Progenitor cell of endocrine pancreas (in vitro differentiated cells): ENCODE measurements at regions not wholly inside any gene's neighbourhood (a gene's known extent, or its start where the extent isn't known, plus 50 kb on each side); places are given as distances from the start of the nearest gene placed in this dataset.

Experiments used
- DNase-seq: peaks from one replicate; pipeline ENCODE4 v3.0.0; 2021; ENCODE audit warnings: low spot score; ENCODE audit not compliant: unreplicated experiment
- H3K27ac Mint-ChIP-seq: 2 replicates; pipeline ENCODE4 v1.8.0; 2021; ENCODE audit warnings: mild to moderate bottlenecking, moderate library complexity, mixed read lengths
- H3K27me3 Mint-ChIP-seq: 2 replicates; pipeline ENCODE4 v1.8.0; 2021; ENCODE audit warnings: mixed read lengths
- H3K36me3 Mint-ChIP-seq: 2 replicates; pipeline ENCODE4 v1.8.0; 2022; ENCODE audit warnings: mixed read lengths; ENCODE audit not compliant: insufficient read depth
- H3K4me1 Mint-ChIP-seq: 2 replicates; pipeline ENCODE4 v1.8.0; 2021; ENCODE audit warnings: low read depth, mixed read lengths
- H3K4me3 Mint-ChIP-seq: 2 replicates; pipeline ENCODE4 v1.8.0; 2021; ENCODE audit warnings: low read depth, mild to moderate bottlenecking, moderate library complexity, mixed read lengths
- H3K9me3 Mint-ChIP-seq: 2 replicates; pipeline ENCODE4 v1.8.0; 2021; ENCODE audit warnings: low read depth, mixed read lengths
- TF ChIP-seq, protein P1 (sequence below): fragments of 200-600 bp; sonication (generic); IDR thresholded peaks from one replicate; pipeline ENCODE4 v1.5.0; 2021; ENCODE audit warnings: antibody characterized with exemption, mild to moderate bottlenecking; ENCODE audit not compliant: unreplicated experiment

DNA sequence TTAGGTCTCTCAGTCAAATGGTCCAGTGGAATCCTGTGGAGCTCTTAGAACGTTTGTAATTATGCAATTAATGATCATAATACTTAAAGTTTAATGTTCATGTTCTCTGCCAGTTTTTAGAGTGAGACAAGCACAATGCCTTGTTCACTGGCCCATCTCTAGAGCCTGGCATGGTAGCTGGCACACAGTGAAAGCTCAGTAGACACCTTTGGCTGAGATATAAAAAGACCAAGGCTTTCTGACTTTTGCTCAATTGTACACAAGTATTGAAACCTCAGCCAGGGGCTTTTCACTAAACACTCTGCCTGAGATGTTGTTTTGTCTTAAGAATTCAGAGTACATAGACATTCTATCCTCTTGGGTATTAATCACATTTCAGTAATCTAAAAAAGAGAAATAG is 241.8 kb upstream of the ATP2B1 start:
- TF ChIP-seq, protein P1, sequence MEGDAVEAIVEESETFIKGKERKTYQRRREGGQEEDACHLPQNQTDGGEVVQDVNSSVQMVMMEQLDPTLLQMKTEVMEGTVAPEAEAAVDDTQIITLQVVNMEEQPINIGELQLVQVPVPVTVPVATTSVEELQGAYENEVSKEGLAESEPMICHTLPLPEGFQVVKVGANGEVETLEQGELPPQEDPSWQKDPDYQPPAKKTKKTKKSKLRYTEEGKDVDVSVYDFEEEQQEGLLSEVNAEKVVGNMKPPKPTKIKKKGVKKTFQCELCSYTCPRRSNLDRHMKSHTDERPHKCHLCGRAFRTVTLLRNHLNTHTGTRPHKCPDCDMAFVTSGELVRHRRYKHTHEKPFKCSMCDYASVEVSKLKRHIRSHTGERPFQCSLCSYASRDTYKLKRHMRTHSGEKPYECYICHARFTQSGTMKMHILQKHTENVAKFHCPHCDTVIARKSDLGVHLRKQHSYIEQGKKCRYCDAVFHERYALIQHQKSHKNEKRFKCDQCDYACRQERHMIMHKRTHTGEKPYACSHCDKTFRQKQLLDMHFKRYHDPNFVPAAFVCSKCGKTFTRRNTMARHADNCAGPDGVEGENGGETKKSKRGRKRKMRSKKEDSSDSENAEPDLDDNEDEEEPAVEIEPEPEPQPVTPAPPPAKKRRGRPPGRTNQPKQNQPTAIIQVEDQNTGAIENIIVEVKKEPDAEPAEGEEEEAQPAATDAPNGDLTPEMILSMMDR, result no peak
- H3K9me3 Mint-ChIP-seq, result no peaks in the 10 kb centered on the region
- H3K4me3 Mint-ChIP-seq, result no peak overlapping the region
- DNase-seq, result no peak
- H3K27me3 Mint-ChIP-seq, result no peaks in the 10 kb centered on the region
- H3K36me3 Mint-ChIP-seq, result no peaks in the 10 kb centered on the region
- H3K4me1 Mint-ChIP-seq, result peaks cover 20% of the 10 kb centered on the region
- no peak overlapping the region for H3K27ac Mint-ChIP-seq

DNA sequence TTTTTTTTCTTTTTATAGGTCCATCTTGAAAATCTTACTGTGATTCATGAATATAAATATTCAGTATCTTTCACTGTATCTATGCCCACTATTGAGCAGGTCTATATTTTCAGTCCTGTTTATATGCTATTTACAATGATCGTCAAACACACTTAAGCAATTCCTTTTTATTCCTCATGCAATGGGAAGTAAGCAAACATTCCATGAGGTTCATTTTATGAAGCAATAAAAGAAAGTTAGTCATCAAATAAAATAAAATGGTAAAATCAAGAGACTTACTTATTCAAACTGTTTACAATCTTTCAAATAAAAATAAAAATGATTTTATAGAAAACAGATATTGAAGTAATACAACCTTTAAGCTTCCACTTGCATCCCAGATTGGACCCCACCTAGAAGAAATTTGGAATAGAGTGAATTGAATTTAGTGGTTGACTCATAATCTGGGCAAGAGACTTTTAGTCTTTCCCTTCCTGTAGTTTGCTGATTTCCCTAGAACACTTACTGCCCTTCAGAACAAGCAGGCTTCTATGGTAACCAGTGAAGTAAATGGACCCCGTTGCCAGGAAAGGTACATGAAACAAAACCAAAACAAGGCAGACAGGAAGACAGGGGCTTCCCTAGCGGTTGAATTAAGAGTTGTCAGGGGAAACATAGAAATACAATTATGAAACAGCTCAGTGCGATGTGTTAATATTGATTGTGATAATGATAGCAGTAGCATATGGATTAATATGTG is 241.0 kb upstream of the ATP2B1 start:
- Mint-ChIP-seq H3K27me3 (no peaks in the 10 kb centered on the region), H3K36me3 (no peaks in the 10 kb centered on the region), H3K4me1 (peaks cover 20% of the 10 kb centered on the region), H3K4me3 (no peak overlapping the region), H3K9me3 (no peaks in the 10 kb centered on the region), H3K27ac (no peak overlapping the region)
- TF ChIP-seq, protein P1, result peak; percentile 24
- no peak for DNase-seq

DNA sequence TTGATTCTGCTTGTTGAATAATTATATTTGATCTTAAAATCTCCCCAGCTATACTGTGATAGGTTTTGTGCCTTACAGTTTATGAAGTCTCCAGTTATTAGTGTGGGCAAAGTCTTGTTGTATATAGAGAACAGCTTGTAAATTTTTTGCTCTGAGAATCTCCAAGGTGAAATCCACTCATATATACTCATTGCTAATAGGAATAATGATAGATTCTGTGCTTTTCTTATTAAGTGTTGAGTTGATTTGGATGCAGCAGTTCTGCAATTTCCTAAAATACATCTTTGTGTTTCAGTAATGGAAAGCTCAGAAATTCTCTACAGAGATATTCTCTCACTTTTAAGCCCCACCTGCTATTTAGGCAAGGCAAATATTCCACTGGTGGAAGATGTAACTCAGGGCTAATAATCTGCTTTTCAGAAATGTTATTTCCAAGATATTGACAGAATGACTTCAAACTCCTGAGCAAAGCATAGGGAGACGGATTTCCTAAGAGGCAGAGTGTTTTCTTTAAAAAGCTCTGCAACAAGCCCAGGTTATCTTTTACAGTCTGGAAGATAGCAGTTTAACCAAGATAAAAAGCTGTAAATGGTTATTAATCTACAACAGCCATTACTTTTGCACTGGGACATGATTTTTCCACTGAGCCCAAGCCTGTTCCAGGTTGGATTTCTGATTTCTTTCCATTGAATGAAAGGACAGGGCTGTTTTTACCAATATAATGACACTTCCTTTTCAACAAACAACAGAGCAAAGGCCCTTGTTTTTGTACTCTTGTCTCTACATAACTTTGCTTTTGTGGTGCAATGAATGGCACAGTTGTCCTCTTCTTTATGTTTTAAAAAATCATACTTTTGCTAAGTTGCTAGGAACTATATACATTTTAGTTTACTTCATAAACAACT is 239.9 kb upstream of the ATP2B1 start:
- no peak for DNase-seq
- no peaks in the 10 kb centered on the region for H3K27me3 Mint-ChIP-seq
- no peak overlapping the region for H3K4me3 Mint-ChIP-seq
- H3K4me1 Mint-ChIP-seq, result peaks cover 20% of the 10 kb centered on the region
- H3K27ac Mint-ChIP-seq, result no peak overlapping the region
- H3K9me3 Mint-ChIP-seq, result no peaks in the 10 kb centered on the region
- H3K36me3 Mint-ChIP-seq, result no peaks in the 10 kb centered on the region
- TF ChIP-seq, protein P1, result no peak

DNA sequence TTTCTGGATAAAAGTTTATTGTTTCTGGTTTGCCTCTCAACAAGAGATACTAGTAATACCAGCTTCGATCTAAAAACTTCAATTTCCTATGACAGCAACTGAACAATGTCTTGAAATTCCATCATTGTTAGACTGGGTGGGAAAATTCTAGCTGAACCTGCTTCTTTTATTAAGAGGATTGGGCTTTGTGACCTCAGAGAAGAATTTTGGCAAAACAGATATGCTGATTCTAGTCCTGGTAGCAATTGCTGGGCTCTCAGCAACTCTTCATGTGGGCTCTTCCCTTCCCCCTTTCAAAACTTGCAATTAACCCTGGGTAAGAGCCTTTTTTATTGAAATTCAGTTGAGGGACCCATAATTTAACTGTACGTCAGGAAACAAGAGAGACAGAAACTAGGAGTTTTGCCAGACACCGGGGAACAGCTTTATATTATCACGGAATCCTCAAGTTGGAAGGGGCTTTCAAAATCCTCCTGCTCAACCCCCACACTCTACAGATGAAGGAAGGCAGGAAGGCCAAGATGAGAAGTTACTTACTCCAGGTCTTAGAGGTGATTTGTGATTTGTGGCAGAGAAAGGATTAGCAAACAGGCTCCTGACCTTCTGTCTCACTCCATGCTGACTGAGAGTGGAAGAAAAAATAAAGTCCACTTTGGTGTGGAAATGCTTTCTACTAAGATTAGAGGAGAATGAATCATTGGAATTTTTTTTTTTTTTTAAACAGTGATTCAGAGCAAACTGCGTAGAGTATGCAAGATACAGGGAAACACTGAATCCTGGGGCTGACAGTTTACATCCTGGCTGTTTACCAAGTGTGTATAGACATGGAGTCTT is 239.0 kb upstream of the ATP2B1 start:
- Mint-ChIP-seq H3K27me3 (no peaks in the 10 kb centered on the region), H3K4me1 (peaks cover 20% of the 10 kb centered on the region), H3K36me3 (no peaks in the 10 kb centered on the region), H3K4me3 (no peak overlapping the region), H3K27ac (no peak overlapping the region), H3K9me3 (no peaks in the 10 kb centered on the region)
- TF ChIP-seq, protein P1, result no peak
- no peak for DNase-seq
